NCI-H2107 treated with DMSO at 0.1 percent for 48 hours (cell line): ENCODE measurements at regions not wholly inside any gene's neighbourhood (a gene's known extent, or its start where the extent isn't known, plus 50 kb on each side); places are given as distances from the start of the nearest gene placed in this dataset.

Experiments used
- DNase-seq: peaks from one replicate; lab custom pipeline; 2025; ENCODE audit not compliant: unreplicated experiment; lab: John Stamatoyannopoulos, UW

GRCh38 chr5:157925786-157926671, 67.1 kb upstream of the CLINT1 start:
- DNase-seq, result no peak

GRCh38 chr5:157924931-157925729, 66.2 kb upstream of the CLINT1 start:
- DNase-seq, result no peak

- no peak for DNase-seq
Observed at GRCh38 chr5:157924490-157924889, 65.5 kb upstream of the CLINT1 start.

- DNase-seq, result no peak
Observed at GRCh38 chr5:157923765-157924164, 64.8 kb upstream of the CLINT1 start.

- no peak for DNase-seq
Observed at GRCh38 chr5:157922026-157922425, 63.1 kb upstream of the CLINT1 start.

- DNase-seq, result no peak
Observed at GRCh38 chr5:157920828-157921170, 61.9 kb upstream of the CLINT1 start.

- peak; percentile 29 for DNase-seq
Observed at GRCh38 chr5:157918811-157919742, 60.1 kb upstream of the CLINT1 start.

- DNase-seq, result peak; percentile 22
Observed at GRCh38 chr5:157917899-157918809, 59.2 kb upstream of the CLINT1 start.

- no peak for DNase-seq
Observed at GRCh38 chr5:157917491-157917890, 58.5 kb upstream of the CLINT1 start.

- DNase-seq, result no peak
Observed at GRCh38 chr5:157915638-157916037, 56.7 kb upstream of the CLINT1 start.

GRCh38 chr5:157914151-157914788, 55.3 kb upstream of the CLINT1 start:
- DNase-seq, result no peak

- DNase-seq, result peak; percentile 31
Observed at GRCh38 chr5:157913575-157913974, 54.6 kb upstream of the CLINT1 start.

- peak; percentile 85 for DNase-seq
Observed at GRCh38 chr5:157912621-157913325, 53.8 kb upstream of the CLINT1 start.

- DNase-seq, result no peak
Observed at GRCh38 chr5:157911568-157911967, 52.6 kb upstream of the CLINT1 start.
